RPMI8226 (cell line): ENCODE measurements at regions not wholly inside any gene's neighbourhood (a gene's known extent, or its start where the extent isn't known, plus 50 kb on each side); places are given as distances from the start of the nearest gene placed in this dataset.
A peak's percentile ranks its signal among the peaks of the same experiment; 100 is the strongest.

ENCODE experiments used
- DNase-seq: peaks from one replicate; pipeline ENCODE4 v3.0.0-alpha.2; 2015

GRCh38 chr6:167711211-167711610 lies 115.5 kb upstream of the AFDN start:
- DNase-seq: no peak

DNA sequence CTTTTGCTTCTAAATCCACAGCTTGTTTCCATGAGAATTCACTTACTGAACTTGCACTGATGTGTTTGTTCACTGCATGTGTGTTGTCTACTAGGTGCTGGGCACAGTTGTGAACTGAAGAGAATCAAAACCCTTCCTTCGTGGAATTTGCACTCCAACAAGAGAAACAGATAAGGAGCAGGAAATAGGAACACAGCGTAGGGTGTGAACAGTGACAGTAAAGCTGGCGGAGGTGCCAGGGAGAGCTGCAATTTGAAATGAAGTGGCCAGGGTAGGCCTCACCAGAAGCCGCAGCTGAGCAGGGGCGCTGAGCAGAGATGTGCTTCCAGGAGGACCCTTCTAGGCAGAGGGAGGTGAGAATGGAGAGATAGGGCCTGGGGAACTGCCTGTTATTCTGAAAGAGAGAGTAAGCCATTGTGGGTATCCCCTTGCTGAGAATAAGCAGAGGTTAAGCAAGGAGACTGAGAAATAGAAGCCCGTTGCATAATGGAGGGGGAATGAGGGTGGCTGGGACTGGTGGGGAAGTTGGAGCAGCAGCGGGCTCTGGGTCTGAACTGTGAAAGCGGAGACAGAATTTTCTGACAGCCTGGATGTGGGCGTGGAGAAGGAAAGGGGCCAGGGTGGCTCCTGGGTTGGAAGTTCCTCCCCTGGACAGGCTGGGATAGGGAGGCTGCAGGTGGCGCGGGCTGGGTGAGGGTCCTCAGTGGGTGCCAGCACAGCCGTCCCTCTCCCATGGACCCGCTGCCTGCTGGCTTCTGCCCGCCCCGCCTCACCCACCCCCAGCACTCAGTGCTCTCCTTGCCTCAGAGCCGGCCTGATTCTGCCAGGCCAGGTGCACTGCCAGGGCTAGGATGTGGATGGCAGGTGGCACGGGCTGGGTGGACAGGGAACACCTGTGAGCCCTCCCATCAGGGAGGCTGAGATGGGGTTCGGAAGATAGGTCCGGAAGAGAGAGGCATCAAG lies 114.7 kb upstream of the AFDN start:
- no peak for DNase-seq

GRCh38 chr6:167712731-167713475 lies 113.8 kb upstream of the AFDN start:
- no peak for DNase-seq

GRCh38 chr6:167714152-167714551 lies 112.6 kb upstream of the AFDN start:
- DNase-seq: no peak

DNA sequence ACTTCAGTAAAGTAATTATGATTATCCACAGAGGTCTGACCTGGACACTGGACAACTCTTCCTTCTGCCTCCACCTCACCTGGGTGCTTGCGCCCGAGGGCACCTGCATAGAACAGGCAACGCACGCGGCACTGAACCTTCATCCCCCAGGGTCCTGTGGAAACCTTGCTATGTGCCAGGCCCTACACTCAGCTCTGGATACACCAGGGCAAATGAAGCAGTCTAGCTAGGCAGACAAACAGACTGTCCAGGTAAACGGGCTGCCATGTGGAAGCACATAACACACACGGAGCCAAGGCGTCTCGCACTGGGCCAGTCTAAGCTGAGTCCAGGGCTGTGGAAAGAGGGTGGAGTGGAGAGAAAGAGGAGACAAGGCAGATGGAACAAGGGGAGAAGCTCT lies 109.3 kb upstream of the AFDN start:
- no peak for DNase-seq

- DNase-seq: no peak
Measured at GRCh38 chr6:167717867-167718266, 108.8 kb upstream of the AFDN start.

- DNase-seq: no peak
Measured at GRCh38 chr6:167719920-167720319, 106.8 kb upstream of the AFDN start.

GRCh38 chr6:167720456-167721285 lies 106.0 kb upstream of the AFDN start:
- no peak for DNase-seq

DNA sequence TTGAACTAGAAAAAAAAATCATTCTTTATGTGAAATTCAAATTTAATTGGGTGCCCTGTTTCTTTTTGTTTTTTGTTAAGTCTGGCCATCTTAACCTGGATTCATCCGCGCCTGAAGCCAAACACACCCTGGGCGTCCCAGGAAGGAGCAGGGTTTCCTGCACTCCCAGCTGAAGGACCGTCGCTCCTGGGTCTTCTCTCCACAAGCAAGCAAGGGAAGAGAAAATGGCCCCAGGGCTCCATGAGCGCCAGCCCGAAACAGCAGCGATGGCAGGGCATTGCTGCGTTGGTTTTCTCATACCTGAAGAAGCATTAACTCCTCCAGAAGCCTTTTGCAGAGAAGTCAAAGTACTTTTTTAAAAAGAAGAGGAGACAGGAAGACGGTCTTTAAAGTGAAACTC lies 105.4 kb upstream of the AFDN start:
- no peak for DNase-seq

GRCh38 chr6:167722634-167723309 lies 103.9 kb upstream of the AFDN start:
- no peak for DNase-seq

GRCh38 chr6:167726043-167726621 lies 100.6 kb upstream of the AFDN start:
- DNase-seq: no peak

GRCh38 chr6:167730441-167730840 lies 96.3 kb upstream of the AFDN start:
- DNase-seq: no peak

GRCh38 chr6:167731216-167731615 lies 95.5 kb upstream of the AFDN start:
- no peak for DNase-seq

DNA sequence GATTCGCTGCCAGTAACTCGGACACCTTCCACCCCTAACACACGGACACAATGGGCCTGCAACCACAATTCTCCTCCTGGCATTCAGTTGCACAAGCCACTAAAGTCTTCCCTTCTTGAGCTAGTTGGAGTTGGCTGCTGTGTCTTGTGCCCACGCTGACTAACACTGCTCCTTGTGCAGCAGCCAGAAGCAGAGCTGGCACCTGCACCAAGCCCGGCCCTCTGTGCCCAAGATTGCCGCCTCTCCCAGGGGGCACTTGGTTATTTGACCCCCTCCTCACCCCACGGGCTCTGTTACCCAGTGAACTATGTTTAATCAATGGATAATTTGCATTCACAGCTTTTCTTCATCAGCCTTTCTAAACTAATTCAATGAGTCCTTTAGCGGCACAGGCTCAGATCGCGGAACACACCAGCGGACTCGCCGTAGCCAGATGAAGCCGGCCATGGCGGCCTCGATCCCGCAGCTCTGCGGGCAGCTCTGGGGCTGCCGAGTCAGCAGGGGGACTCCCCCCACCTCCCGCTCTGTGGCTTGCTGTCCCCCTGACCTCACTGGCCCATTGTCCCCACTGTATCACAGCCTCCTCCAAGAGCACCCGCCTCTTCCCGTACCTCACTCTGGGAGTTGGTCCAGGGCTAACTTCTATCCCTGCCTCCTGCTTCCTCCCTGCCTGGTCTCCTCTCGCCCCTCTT lies 94.8 kb upstream of the AFDN start:
- no peak for DNase-seq

GRCh38 chr6:167733740-167734661 lies 92.7 kb upstream of the AFDN start:
- DNase-seq: peak; percentile 13

- DNase-seq: no peak
Measured at GRCh38 chr6:167734662-167735083, 92.0 kb upstream of the AFDN start.

DNA sequence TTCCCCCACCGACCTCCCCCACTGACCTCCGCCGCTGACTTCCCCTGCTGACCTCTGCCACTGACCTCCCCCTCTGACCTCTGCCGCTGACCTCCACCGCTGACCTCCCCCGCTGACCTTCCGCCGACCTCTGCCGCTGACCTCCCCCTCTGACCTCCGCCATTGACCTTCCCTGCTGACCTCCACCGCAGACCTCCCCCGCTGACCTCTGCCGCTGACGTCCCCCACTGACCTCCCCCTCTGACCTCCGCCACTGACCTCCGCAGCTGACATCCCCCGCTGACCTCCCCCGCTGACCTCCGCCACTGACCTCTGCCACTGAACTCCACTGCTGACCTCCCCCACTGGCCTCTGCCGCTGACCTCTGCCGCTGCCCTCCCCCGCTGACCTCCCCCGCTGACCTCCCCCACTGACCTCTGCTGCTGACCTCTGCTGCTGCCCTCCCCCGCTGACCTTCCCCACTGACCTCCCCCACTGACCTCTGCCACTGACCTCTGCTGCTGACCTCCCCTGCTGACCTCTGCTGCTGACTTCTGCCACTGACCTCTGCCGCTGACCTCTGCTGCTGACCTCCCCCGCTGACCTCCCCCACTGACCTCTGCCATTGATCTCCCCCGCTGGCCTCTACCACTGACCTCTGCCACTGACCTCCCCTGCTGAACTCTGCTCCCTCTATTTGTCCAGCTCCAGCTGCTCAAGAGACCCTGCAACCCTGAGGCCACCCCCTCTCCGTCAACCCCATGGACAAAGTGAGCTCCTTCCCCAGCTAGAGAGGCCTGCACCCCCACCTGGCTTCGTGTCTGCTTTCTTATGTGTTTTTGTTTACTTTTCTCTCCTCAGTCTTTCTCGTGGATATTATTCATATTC lies 91.4 kb upstream of the AFDN start:
- DNase-seq: no peak

- DNase-seq: no peak
Measured at GRCh38 chr6:167735951-167736288, 90.8 kb upstream of the AFDN start.

DNA sequence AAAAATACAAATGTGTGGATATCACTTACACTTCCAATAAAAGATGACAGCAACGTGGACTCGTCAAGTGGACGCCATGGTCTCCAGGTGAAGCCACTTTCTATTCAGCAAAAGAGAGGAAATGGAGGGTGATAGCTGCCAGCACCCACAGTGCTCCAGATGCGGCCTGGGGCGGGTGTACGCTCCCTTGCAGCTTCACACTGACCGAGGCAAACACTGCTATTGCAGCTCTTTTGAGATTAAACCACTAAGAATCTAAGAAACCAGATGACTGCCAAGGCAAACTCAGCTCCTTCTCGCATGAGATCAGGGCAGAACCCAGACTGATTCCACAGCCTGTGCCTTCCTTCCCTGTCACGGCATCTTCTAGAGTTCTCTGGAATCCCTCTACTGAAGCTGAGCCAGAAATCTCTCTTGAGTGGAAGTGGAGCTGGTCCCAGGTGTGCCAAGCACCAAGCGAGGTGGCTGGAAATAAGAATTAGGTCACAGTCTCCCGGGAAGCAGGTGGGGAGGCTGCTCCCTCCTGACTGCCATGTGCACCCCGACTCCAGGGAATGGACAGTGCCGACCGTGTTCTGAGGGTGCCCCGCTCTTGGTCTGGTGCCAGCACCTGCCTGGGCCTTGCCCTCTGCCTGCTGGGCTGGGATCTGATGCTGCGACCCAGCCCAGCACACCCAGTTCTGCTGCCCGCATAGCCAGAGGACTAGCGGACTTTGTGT lies 90.1 kb upstream of the AFDN start:
- peak; percentile 43 for DNase-seq
